Fibroblast of lung (primary cell): ENCODE measurements at regions not wholly inside any gene's neighbourhood (a gene's known extent, or its start where the extent isn't known, plus 50 kb on each side); places are given as distances from the start of the nearest gene placed in this dataset.

Experiments used
- EZH2 ChIP-seq: IDR thresholded peaks from 2 replicates; pipeline ENCODE4 v1.5.1; 2012; ENCODE audit warnings: low read length, control low read depth, mild to moderate bottlenecking; ENCODE audit errors: missing control alignments
- TF ChIP-seq, protein P1 (sequence below), 2 donors: IDR thresholded peaks in 1 of 2; conservative IDR thresholded peaks in 1 of 2; 1 replicate in 1 of 2; 2 replicates in 1 of 2; pipeline ENCODE4 v1.5.1; 2011 to 2012; ENCODE audit warnings: low read length in 2 of 2, control low read depth in 1 of 2, inconsistent platforms in 1 of 2, low read depth in 1 of 2, mild to moderate bottlenecking in 1 of 2

DNA sequence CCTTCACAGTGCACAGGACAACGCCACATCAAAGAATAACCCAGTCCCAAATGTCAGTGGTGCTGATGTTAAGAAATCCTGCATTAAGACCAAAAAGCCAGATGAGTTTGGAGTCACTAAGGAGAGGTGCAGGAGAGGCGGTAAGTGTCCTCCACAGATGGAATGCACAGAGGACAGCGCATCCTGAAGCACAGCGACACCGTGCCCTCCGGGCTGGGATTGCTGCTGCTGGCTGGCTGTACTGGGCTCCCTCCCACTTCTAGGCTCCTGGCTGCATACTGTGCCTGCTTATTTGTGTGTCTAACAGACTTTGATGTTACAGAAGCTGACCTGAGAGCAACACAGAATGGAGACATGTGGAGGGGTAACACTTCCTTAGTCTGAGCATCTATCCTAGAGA, 325.6 kb upstream of the BOD1L1 start:
- TF ChIP-seq, protein P1, sequence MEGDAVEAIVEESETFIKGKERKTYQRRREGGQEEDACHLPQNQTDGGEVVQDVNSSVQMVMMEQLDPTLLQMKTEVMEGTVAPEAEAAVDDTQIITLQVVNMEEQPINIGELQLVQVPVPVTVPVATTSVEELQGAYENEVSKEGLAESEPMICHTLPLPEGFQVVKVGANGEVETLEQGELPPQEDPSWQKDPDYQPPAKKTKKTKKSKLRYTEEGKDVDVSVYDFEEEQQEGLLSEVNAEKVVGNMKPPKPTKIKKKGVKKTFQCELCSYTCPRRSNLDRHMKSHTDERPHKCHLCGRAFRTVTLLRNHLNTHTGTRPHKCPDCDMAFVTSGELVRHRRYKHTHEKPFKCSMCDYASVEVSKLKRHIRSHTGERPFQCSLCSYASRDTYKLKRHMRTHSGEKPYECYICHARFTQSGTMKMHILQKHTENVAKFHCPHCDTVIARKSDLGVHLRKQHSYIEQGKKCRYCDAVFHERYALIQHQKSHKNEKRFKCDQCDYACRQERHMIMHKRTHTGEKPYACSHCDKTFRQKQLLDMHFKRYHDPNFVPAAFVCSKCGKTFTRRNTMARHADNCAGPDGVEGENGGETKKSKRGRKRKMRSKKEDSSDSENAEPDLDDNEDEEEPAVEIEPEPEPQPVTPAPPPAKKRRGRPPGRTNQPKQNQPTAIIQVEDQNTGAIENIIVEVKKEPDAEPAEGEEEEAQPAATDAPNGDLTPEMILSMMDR (conservative IDR thresholded peaks at IDR 0.05 in 1 of 2, IDR thresholded peaks at IDR 0.05 in 1 of 2; ENCODE audit: low read depth in 1 of 2, low read length in 2 of 2), result no peak
- no peak for TF ChIP-seq EZH2
